Neuronal stem cell (in vitro differentiated cells): ENCODE measurements at regions not wholly inside any gene's neighbourhood (a gene's known extent, or its start where the extent isn't known, plus 50 kb on each side); places are given as distances from the start of the nearest gene placed in this dataset.

Source experiments
- DNase-seq: peaks from one replicate; pipeline ENCODE4 v3.0.0-alpha.2; 2013; ENCODE audit warnings: low spot score
- H2AFZ ChIP-seq: one replicate; pipeline ENCODE4 v1.6.1; 2013; ENCODE audit warnings: mild to moderate bottlenecking, low read length, inconsistent platforms
- H2AK5ac ChIP-seq: 2 replicates; pipeline ENCODE4 v1.6.1; 2013; ENCODE audit warnings: low read depth, mild to moderate bottlenecking, inconsistent platforms, low read length, moderate library complexity, mixed read lengths
- H2BK120ac ChIP-seq: 2 replicates; pipeline ENCODE4 v1.6.1; 2013; ENCODE audit warnings: low read depth, mild to moderate bottlenecking, inconsistent platforms, low read length, moderate library complexity, mixed read lengths
- H2BK12ac ChIP-seq: one replicate; pipeline ENCODE4 v1.6.1; 2013; ENCODE audit warnings: low read length, inconsistent platforms
- H2BK15ac ChIP-seq: 2 replicates; pipeline ENCODE4 v1.6.1; 2013; ENCODE audit warnings: mild to moderate bottlenecking, low read length, inconsistent platforms, mixed read lengths
- H2BK5ac ChIP-seq: one replicate; pipeline ENCODE4 v1.6.1; 2013; ENCODE audit warnings: inconsistent platforms, mild to moderate bottlenecking, low read length, moderate library complexity
- H3K14ac ChIP-seq: one replicate; pipeline ENCODE4 v1.6.1; 2013; ENCODE audit warnings: low read length, inconsistent platforms
- H3K18ac ChIP-seq: 2 replicates; pipeline ENCODE4 v1.6.1; 2013; ENCODE audit warnings: low read length, inconsistent platforms
- H3K23ac ChIP-seq: 2 replicates; pipeline ENCODE4 v1.6.1; 2013; ENCODE audit warnings: low read depth, mild to moderate bottlenecking, mixed read lengths, low read length, inconsistent platforms; ENCODE audit not compliant: poor library complexity
- H3K27ac ChIP-seq: replicated peaks from 3 replicates; pipeline ENCODE4 v1.5.1; 2013; ENCODE audit warnings: low read length, inconsistent platforms
- H3K27me3 ChIP-seq, 3 experiments: 2 replicates each; pipeline ENCODE4 v1.6.1; 2013; ENCODE audit warnings: low read length in 3 of 3, mild to moderate bottlenecking in 2 of 3, inconsistent platforms in 1 of 3, low read depth in 1 of 3, mixed read lengths in 1 of 3, moderate library complexity in 1 of 3; ENCODE audit not compliant: control insufficient read depth in 3 of 3, insufficient read depth in 3 of 3
- H3K36me3 ChIP-seq, 2 donors: replicated peaks in 1 of 2; 2 replicates each; pipeline ENCODE4 v1.6.1; 2013; ENCODE audit warnings: low read length in 2 of 2; ENCODE audit not compliant: control insufficient read depth in 2 of 2, insufficient read depth in 2 of 2
- H3K4ac ChIP-seq: 2 replicates; pipeline ENCODE4 v1.6.1; 2013; ENCODE audit warnings: inconsistent platforms, mild to moderate bottlenecking, low read length, moderate library complexity
- H3K4me1 ChIP-seq, 2 donors: 1 replicate in 1 of 2; 2 replicates in 1 of 2; pipeline ENCODE4 v1.6.1; 2013; ENCODE audit warnings: low read length in 2 of 2, low read depth in 1 of 2; ENCODE audit not compliant: control insufficient read depth in 2 of 2, insufficient read depth in 1 of 2
- H3K4me2 ChIP-seq: one replicate; pipeline ENCODE4 v1.6.1; 2013; ENCODE audit warnings: mild to moderate bottlenecking, low read length, inconsistent platforms; ENCODE audit not compliant: insufficient read depth, poor library complexity, severe bottlenecking
- H3K4me3 ChIP-seq, 2 donors: 2 replicates each; pipeline ENCODE4 v1.5.1; 2013; ENCODE audit warnings: low read length in 2 of 2, mild to moderate bottlenecking in 2 of 2, inconsistent platforms in 1 of 2, moderate library complexity in 1 of 2
- H3K79me1 ChIP-seq: one replicate; pipeline ENCODE4 v1.6.1; 2013; ENCODE audit warnings: low read depth, mild to moderate bottlenecking, inconsistent platforms, low read length, moderate library complexity
- H3K9ac ChIP-seq: one replicate; pipeline ENCODE4 v1.6.1; 2013; ENCODE audit warnings: mild to moderate bottlenecking, low read depth, low read length, inconsistent platforms; ENCODE audit not compliant: poor library complexity
- H3K9me3 ChIP-seq, 2 donors: replicated peaks in 1 of 2; 2 replicates each; pipeline versions ENCODE3 to v1.6.1; 2013; ENCODE audit warnings: low read length in 2 of 2, mild to moderate bottlenecking in 2 of 2, inconsistent platforms in 1 of 2, low read depth in 1 of 2, mixed read lengths in 1 of 2, moderate library complexity in 1 of 2; ENCODE audit not compliant: control insufficient read depth in 2 of 2, insufficient read depth in 1 of 2
- H4K8ac ChIP-seq: one replicate; pipeline ENCODE4 v1.6.1; 2013; ENCODE audit warnings: low read depth, mild to moderate bottlenecking, inconsistent platforms, low read length, moderate library complexity
- H4K91ac ChIP-seq: one replicate; pipeline ENCODE4 v1.6.1; 2013; ENCODE audit warnings: low read length, low read depth, mild to moderate bottlenecking, inconsistent platforms; ENCODE audit not compliant: poor library complexity
- WGBS, 2 donors: extraction: QIAGEN DNeasy Blood & Tissue Kit; methylation state at CpG; one replicate each; pipeline ENCODE4 v1.1.7; 2013; ENCODE audit warnings: missing lambda C conversion rate in 2 of 2, mixed read lengths in 1 of 2; ENCODE audit not compliant: insufficient read length in 2 of 2, insufficient replicate concordance in 1 of 2; ENCODE audit errors: extremely low coverage in 2 of 2; 5-methylcytosine and 5-hydroxymethylcytosine counted together

DNA sequence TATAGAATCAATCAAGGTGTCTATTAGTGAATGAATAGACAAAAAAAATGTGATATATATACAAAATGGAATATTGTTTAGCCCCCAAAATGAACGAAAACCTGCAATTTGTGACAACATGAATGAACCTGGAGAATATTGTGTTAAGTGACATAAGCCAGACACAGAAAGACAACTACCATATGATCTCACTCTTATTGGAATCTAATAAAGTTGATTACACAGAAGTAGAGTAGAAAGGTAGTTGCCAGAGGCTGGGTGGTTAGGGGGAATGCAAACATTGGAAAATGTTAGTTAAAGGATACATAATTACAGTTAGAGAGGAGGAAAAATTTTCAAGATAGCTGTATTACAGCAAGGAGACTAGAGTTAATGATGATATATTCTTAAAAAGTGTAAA is 1962.3 kb downstream of the EFNA5 start:
- Histone ChIP-seq H3K4me3 (no peak overlapping the region), H3K14ac (no peak overlapping the region), H2BK12ac (no peak overlapping the region), H3K79me1 (no peaks in the 10 kb centered on the region), H2BK120ac (no peak overlapping the region), H3K23ac (no peak overlapping the region), H2BK5ac (no peak overlapping the region), H4K91ac (no peak overlapping the region), H3K27ac (no peak overlapping the region), H2AK5ac (no peak overlapping the region), H3K4me2 (no peak overlapping the region), H3K36me3 (no peaks in the 10 kb centered on the region), H3K9ac (no peak overlapping the region), H3K27me3 (no peaks in the 10 kb centered on the region), H3K18ac (no peak overlapping the region), H4K8ac (no peak overlapping the region), H2BK15ac (no peak overlapping the region), H3K9me3 (no peaks in the 10 kb centered on the region), H2AFZ (no peak overlapping the region), H3K4ac (no peak overlapping the region), H3K4me1 (no peaks in the 10 kb centered on the region)
- no peak for DNase-seq
- no CpG with 5 or more reads among the region's 1 CpG for whole genome bisulfite sequencing, 2 donors

DNA sequence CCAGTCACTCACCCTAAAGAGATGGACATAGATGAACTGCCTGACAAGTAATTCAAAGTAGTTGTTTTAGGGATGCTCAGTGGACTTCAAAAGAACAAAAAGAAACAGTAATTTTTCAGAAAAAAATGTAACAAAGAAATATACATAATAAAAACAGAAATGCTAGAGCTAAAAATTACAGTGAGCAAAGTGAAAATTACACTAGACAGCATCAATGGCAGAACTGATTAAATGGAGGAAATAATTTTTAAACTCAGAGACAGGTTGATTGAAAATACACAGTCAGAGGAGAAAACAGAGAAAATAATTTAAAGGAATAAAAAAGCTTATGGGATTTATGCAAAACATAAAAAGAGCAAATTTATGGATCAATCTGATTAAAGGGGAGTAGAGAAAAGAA is 1968.4 kb downstream of the EFNA5 start:
- no peak overlapping the region for H2AFZ ChIP-seq
- no peaks in the 10 kb centered on the region for H3K36me3 ChIP-seq
- H2BK15ac ChIP-seq, result no peak overlapping the region
- H4K91ac ChIP-seq, result no peak overlapping the region
- H2BK120ac ChIP-seq, result no peak overlapping the region
- H3K9me3 ChIP-seq, result peaks cover 4 to 6% of the 10 kb centered on the region in 2 donors
- H3K4me1 ChIP-seq, result no peaks in the 10 kb centered on the region
- H3K4ac ChIP-seq, result no peak overlapping the region
- H3K27ac ChIP-seq, result no peak overlapping the region
- H2BK5ac ChIP-seq, result no peak overlapping the region
- H3K79me1 ChIP-seq, result no peaks in the 10 kb centered on the region
- no peak overlapping the region for H2BK12ac ChIP-seq
- H3K4me3 ChIP-seq, result no peak overlapping the region
- H2AK5ac ChIP-seq, result no peak overlapping the region
- no peak overlapping the region for H3K18ac ChIP-seq
- H4K8ac ChIP-seq, result no peak overlapping the region
- no peak for DNase-seq
- no peak overlapping the region for H3K14ac ChIP-seq
- H3K27me3 ChIP-seq, result no peaks in the 10 kb centered on the region
- H3K4me2 ChIP-seq, result no peak overlapping the region
- H3K23ac ChIP-seq, result no peak overlapping the region
- no peak overlapping the region for H3K9ac ChIP-seq

DNA sequence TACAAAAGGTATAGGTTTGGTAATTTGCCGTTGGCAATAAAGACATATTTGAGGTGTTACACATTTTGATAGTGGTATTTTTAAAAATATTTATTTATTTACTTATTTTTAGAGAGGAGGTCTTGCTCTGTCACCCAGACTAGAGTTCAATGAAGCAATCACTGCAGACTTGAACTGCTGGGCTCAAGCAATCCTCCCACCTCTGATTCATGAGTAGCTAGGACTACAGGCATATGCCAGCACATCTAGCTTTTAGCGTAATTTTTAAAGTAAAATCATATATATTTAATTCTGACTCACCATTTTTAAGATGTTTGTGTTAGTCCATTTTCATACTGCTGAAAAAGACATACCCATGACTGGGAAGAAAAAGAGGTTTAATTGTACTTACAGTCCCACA is 1974.3 kb downstream of the EFNA5 start:
- H2BK12ac ChIP-seq, result no peak overlapping the region
- no peak overlapping the region for H2AK5ac ChIP-seq
- H2BK120ac ChIP-seq, result no peak overlapping the region
- H3K79me1 ChIP-seq, result no peaks in the 10 kb centered on the region
- H3K9ac ChIP-seq, result no peak overlapping the region
- no peak overlapping the region for H4K8ac ChIP-seq
- no peaks in the 10 kb centered on the region for H3K27me3 ChIP-seq
- H3K27ac ChIP-seq, result no peak overlapping the region
- H2BK5ac ChIP-seq, result no peak overlapping the region
- H3K14ac ChIP-seq, result no peak overlapping the region
- H3K4me1 ChIP-seq, result peaks cover 3 to 4% of the 10 kb centered on the region in 2 donors
- peaks cover 0 to 2% of the 10 kb centered on the region in 2 donors for H3K9me3 ChIP-seq
- H2AFZ ChIP-seq, result no peak overlapping the region
- H3K4me3 ChIP-seq, result no peak overlapping the region
- H3K23ac ChIP-seq, result no peak overlapping the region
- H3K18ac ChIP-seq, result no peak overlapping the region
- no peak overlapping the region for H3K4me2 ChIP-seq
- H3K4ac ChIP-seq, result no peak overlapping the region
- no peak overlapping the region for H4K91ac ChIP-seq
- H2BK15ac ChIP-seq, result no peak overlapping the region
- WGBS, 2 donors, result no CpG with 5 or more reads among the region's 2 CpGs
- no peaks in the 10 kb centered on the region for H3K36me3 ChIP-seq
- no peak for DNase-seq

DNA sequence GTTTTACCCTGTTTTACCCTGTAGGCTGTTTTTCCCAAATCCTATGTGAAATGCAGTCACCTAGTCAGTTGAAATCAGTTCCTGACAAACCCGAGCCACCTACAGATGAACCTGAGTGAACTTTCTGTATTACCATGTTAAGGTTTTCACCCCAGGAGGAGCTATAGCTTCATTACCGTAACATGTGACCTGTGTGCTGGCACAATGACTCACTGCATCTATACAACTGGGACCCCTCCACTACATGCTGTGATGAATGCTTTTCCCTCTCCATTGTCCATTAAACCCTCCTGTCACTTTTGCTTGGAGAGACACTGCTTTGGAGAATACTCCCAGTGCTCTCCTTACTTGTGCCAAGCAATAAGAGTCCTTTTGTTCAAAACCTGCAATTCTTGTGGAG is 1974.8 kb downstream of the EFNA5 start:
- Histone ChIP-seq H4K8ac (no peak overlapping the region), H2BK5ac (no peak overlapping the region), H3K79me1 (no peaks in the 10 kb centered on the region), H2AK5ac (no peak overlapping the region), H3K23ac (no peak overlapping the region), H3K9ac (no peak overlapping the region), H3K4me3 (no peak overlapping the region), H3K18ac (no peak overlapping the region), H2BK120ac (no peak overlapping the region), H3K27me3 (no peaks in the 10 kb centered on the region), H3K4me1 (peaks cover 3 to 4% of the 10 kb centered on the region in 2 donors), H3K14ac (no peak overlapping the region), H2BK12ac (no peak overlapping the region), H4K91ac (no peak overlapping the region), H2BK15ac (no peak overlapping the region), H3K4ac (no peak overlapping the region), H3K27ac (no peak overlapping the region), H2AFZ (peak overlapping the region; percentile 1), H3K4me2 (no peak overlapping the region), H3K36me3 (no peaks in the 10 kb centered on the region), H3K9me3 (no peaks in the 10 kb centered on the region)
- no CpG with 5 or more reads among the region's 2 CpGs for WGBS, 2 donors
- DNase-seq, result peak; percentile 11
